Neural crest cell (in vitro differentiated cells): ENCODE measurements at regions not wholly inside any gene's neighbourhood (a gene's known extent, or its start where the extent isn't known, plus 50 kb on each side); places are given as distances from the start of the nearest gene placed in this dataset.
"Not testable (repeated sequence)": the region's sequence is repeated elsewhere in the genome, so short reads cannot be mapped to it uniquely, and the experiment has no call there.

Experiments
- DNase-seq: peaks from one replicate; pipeline ENCODE4 v3.0.0; 2021; ENCODE audit warnings: low read depth, mixed read lengths, low spot score
- H3K27ac Mint-ChIP-seq: one replicate; pipeline ENCODE4 v1.8.0; 2021; ENCODE audit warnings: mild to moderate bottlenecking, mixed read lengths; ENCODE audit not compliant: unreplicated experiment
- H3K27me3 Mint-ChIP-seq: 2 replicates; pipeline ENCODE4 v1.8.0; 2021; ENCODE audit warnings: low read depth, mild to moderate bottlenecking, mixed read lengths
- H3K36me3 Mint-ChIP-seq: 2 replicates; pipeline ENCODE4 v1.8.0; 2021; ENCODE audit warnings: low read depth, mild to moderate bottlenecking, mixed read lengths
- H3K4me1 Mint-ChIP-seq: 2 replicates; pipeline ENCODE4 v1.8.0; 2021; ENCODE audit warnings: mixed read lengths
- H3K4me3 Mint-ChIP-seq: one replicate; pipeline ENCODE4 v1.8.0; 2021; ENCODE audit warnings: mild to moderate bottlenecking, mixed read lengths
- H3K9me3 Mint-ChIP-seq: 2 replicates; pipeline ENCODE4 v1.8.0; 2021; ENCODE audit warnings: mixed read lengths
- CTCF ChIP-seq: fragments of 200-600 bp; sonication (generic); conservative IDR thresholded peaks from 2 replicates; pipeline ENCODE4 v1.5.0; 2021; ENCODE audit warnings: antibody characterized with exemption, mild to moderate bottlenecking

DNA sequence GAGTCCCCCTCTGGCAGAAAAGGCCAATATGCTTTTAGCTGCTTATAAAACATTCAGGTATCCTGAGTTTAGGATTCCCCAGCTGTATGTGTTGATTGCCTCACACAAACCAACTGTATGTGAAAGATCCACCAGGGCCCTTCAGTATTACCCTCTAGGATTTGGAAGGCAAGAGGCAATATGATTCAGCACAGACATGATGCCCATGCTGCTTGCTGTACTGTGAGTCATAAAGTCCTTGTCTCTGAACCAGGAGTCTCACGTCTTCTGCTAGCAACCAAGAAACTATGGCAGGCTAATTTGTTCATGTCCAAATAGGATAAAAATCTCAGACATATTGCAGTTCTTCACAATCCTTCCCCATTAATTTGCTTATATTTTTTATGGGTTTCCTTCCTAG lies 789.2 kb upstream of the SLC35B3 start:
- Mint-ChIP-seq H3K27ac (no peak overlapping the region), H3K27me3 (no peaks in the 10 kb centered on the region), H3K4me1 (no peaks in the 10 kb centered on the region), H3K4me3 (no peak overlapping the region), H3K36me3 (no peaks in the 10 kb centered on the region), H3K9me3 (peaks cover 10% of the 10 kb centered on the region)
- TF ChIP-seq CTCF: no peak
- no peak for DNase-seq

GRCh38 chr6:9213717-9214116 lies 778.4 kb upstream of the SLC35B3 start:
- not testable (repeated sequence) for H3K27ac Mint-ChIP-seq, H3K27me3 Mint-ChIP-seq, H3K36me3 Mint-ChIP-seq, DNase-seq, H3K4me3 Mint-ChIP-seq, H3K4me1 Mint-ChIP-seq
- peaks cover 11% of the 10 kb centered on the region for H3K9me3 Mint-ChIP-seq

GRCh38 chr6:9208966-9209365 lies 773.6 kb upstream of the SLC35B3 start:
- no peaks in the 10 kb centered on the region for H3K4me1 Mint-ChIP-seq
- no peak overlapping the region for H3K27ac Mint-ChIP-seq
- no peaks in the 10 kb centered on the region for H3K27me3 Mint-ChIP-seq
- H3K9me3 Mint-ChIP-seq: no peaks in the 10 kb centered on the region
- DNase-seq: no peak
- no peaks in the 10 kb centered on the region for H3K36me3 Mint-ChIP-seq
- no peak for TF ChIP-seq CTCF
- H3K4me3 Mint-ChIP-seq: no peak overlapping the region

- no peaks in the 10 kb centered on the region for H3K9me3 Mint-ChIP-seq
- no peak overlapping the region for H3K4me3 Mint-ChIP-seq
Observed at GRCh38 chr6:9205645-9206044, 770.3 kb upstream of the SLC35B3 start.

GRCh38 chr6:9204171-9204570 lies 768.8 kb upstream of the SLC35B3 start:
- Mint-ChIP-seq H3K4me1 (no peaks in the 10 kb centered on the region), H3K27me3 (no peaks in the 10 kb centered on the region), H3K27ac (no peak overlapping the region), H3K36me3 (no peaks in the 10 kb centered on the region), H3K4me3 (no peak overlapping the region), H3K9me3 (no peaks in the 10 kb centered on the region)
- TF ChIP-seq CTCF: no peak
- no peak for DNase-seq

More at GRCh38 chr6:9205645-9206044, 770.3 kb upstream of the SLC35B3 start:
- no peaks in the 10 kb centered on the region for H3K36me3 Mint-ChIP-seq
- TF ChIP-seq CTCF: no peak
- no peak overlapping the region for H3K27ac Mint-ChIP-seq
- no peak for DNase-seq
- H3K4me1 Mint-ChIP-seq: no peaks in the 10 kb centered on the region
- H3K27me3 Mint-ChIP-seq: no peaks in the 10 kb centered on the region

DNA sequence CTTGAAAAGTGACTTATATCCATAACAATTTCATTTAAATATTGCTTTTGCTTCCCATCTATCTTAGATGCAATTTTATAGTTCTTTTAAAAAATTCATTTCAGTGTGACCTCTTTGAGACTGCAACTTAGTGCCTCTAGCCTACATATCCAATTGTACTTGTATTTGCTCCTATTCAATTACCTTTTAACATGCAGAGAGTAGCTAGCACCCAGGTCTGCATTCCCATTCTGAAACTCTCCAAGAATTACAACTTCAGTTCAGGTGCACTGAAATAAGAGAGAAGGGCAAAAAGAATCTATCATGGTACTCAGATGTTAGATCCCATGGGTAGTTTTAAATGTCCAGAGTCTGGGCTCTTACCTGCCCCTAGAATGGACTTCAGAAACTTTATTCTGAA lies 765.4 kb upstream of the SLC35B3 start:
- no peaks in the 10 kb centered on the region for H3K9me3 Mint-ChIP-seq
- no peak for DNase-seq
- no peaks in the 10 kb centered on the region for H3K36me3 Mint-ChIP-seq
- H3K4me1 Mint-ChIP-seq: no peaks in the 10 kb centered on the region
- TF ChIP-seq CTCF: no peak
- no peak overlapping the region for H3K27ac Mint-ChIP-seq
- H3K4me3 Mint-ChIP-seq: no peak overlapping the region
- no peaks in the 10 kb centered on the region for H3K27me3 Mint-ChIP-seq
